GM12874 (cell line): ENCODE measurements at regions not wholly inside any gene's neighbourhood (a gene's known extent, or its start where the extent isn't known, plus 50 kb on each side); places are given as distances from the start of the nearest gene placed in this dataset.

Experiments used
- TF ChIP-seq, protein P1 (sequence below): IDR thresholded peaks from 2 replicates; pipeline ENCODE4 v1.5.1; 2011; ENCODE audit warnings: low read depth, mild to moderate bottlenecking, control low read depth, low read length, moderate library complexity; ENCODE audit not compliant: insufficient read depth

GRCh38 chr11:81979448-81979847, 754.2 kb downstream of the FAM181B start:
- TF ChIP-seq, protein P1, sequence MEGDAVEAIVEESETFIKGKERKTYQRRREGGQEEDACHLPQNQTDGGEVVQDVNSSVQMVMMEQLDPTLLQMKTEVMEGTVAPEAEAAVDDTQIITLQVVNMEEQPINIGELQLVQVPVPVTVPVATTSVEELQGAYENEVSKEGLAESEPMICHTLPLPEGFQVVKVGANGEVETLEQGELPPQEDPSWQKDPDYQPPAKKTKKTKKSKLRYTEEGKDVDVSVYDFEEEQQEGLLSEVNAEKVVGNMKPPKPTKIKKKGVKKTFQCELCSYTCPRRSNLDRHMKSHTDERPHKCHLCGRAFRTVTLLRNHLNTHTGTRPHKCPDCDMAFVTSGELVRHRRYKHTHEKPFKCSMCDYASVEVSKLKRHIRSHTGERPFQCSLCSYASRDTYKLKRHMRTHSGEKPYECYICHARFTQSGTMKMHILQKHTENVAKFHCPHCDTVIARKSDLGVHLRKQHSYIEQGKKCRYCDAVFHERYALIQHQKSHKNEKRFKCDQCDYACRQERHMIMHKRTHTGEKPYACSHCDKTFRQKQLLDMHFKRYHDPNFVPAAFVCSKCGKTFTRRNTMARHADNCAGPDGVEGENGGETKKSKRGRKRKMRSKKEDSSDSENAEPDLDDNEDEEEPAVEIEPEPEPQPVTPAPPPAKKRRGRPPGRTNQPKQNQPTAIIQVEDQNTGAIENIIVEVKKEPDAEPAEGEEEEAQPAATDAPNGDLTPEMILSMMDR, result no peak

GRCh38 chr11:81975261-81975900, 758.3 kb downstream of the FAM181B start:
- TF ChIP-seq, protein P1, result no peak

- TF ChIP-seq, protein P1, result no peak
These were observed 762.8 kb downstream of the FAM181B start for GRCh38 chr11:81970886-81971285.

- TF ChIP-seq, protein P1, result no peak
These were observed 766.4 kb downstream of the FAM181B start for GRCh38 chr11:81967242-81967641.

GRCh38 chr11:81966340-81966739, 767.3 kb downstream of the FAM181B start:
- TF ChIP-seq, protein P1, result no peak

GRCh38 chr11:81963018-81963417, 770.6 kb downstream of the FAM181B start:
- TF ChIP-seq, protein P1, result no peak

DNA sequence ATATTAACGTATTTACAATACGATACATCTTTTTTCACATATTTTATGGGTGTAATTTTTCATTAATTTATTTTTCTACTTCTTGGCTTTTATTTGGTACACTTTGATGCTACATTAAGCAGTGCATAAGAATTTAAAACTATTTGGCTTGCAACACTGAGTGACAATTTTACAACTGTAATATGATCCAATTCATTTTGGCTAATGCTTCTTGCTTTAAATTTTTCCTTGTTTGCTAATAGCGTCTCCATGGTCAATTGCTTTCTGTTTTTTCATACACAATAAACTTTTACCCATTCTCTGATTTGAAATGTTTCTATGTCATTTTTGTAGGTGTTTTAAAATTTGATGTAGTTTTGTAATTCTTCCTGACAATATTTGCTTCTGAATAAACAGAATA, 773.2 kb downstream of the FAM181B start:
- TF ChIP-seq, protein P1, result no peak
